NCI-H2171 (cell line): ENCODE measurements at regions not wholly inside any gene's neighbourhood (a gene's known extent, or its start where the extent isn't known, plus 50 kb on each side); places are given as distances from the start of the nearest gene placed in this dataset.
"Not testable (repeated sequence)": the region's sequence is repeated elsewhere in the genome, so short reads cannot be mapped to it uniquely, and the experiment has no call there.

Experiments
- DNase-seq: peaks from one replicate; lab custom pipeline; 2025; lab: John Stamatoyannopoulos, UW

- no peak for DNase-seq
Measured at GRCh38 chr13:76829572-76830327, 56.5 kb downstream of the KCTD12 start.

GRCh38 chr13:76828316-76828741 is 57.9 kb downstream of the KCTD12 start:
- peak; percentile 27 for DNase-seq

DNA sequence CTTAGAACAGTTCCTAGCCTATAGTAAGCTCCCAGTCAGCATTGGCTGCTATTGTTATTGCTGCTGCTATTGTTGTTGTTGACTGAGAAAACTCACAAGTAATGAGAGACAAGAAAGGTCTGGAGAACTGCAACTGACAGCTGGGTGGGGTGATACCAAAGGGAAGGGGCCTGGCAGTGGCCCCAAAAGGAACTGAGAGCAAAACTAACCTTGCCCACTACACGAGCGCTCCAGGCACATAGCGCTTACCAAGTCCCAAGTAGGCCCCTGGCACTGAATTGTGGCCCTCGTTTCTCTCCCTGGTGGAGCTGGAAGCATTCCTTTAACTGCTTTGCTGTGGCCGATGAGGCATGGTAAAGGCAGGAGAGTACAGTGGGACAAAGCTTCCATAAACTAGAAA is 59.7 kb downstream of the KCTD12 start:
- no peak for DNase-seq

GRCh38 chr13:76825430-76825829 is 60.8 kb downstream of the KCTD12 start:
- no peak for DNase-seq

DNA sequence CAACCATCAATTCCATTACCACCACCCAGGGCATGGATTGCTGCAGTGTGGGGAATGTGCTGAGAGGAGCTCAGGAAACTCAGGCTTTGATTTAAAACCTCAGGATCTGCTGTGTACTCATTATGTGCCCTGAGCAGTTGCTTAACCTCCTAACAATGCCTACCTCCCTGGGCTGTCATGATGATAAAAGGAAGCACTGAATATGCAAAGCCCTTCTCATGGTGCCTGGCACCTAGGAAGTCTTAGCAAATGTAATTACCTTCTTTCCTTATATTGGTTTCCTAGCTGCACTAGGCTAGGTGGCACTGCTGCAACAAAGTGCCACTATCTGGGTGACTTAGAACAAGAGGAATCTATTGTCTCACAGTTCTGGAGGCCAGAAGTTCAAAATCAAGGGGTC is 62.2 kb downstream of the KCTD12 start:
- DNase-seq, result no peak

DNA sequence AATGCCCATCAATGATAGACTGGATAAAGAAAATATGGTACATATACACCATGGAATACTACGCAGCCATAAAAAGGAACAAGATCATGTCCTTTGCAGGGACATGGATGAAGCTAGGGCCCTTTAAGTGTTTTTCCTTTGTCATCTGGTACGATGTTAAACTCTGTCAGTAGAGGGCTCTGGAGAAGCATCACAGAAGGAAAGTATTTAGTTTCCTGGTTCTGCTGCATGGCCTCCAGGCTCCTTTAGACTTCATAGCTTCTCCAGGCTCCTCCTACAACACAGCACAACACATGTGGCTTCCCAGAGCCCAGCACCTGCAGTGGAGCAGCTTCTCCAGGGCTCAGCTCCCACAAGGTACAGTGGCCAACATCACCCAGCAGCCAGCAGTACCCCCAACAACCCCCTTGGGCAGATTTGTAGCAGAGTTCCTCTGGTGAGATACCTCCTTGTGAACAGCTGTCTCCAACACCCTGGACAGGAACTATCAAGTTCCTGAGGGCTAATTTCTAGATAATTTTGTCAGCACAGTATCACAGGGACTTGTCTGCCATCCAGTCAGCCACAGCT is 63.4 kb downstream of the KCTD12 start:
- DNase-seq, result no peak

GRCh38 chr13:76821222-76821621 is 65.0 kb downstream of the KCTD12 start:
- DNase-seq, result not testable (repeated sequence)

- DNase-seq, result no peak
Measured at GRCh38 chr13:76820759-76821158, 65.4 kb downstream of the KCTD12 start.

DNA sequence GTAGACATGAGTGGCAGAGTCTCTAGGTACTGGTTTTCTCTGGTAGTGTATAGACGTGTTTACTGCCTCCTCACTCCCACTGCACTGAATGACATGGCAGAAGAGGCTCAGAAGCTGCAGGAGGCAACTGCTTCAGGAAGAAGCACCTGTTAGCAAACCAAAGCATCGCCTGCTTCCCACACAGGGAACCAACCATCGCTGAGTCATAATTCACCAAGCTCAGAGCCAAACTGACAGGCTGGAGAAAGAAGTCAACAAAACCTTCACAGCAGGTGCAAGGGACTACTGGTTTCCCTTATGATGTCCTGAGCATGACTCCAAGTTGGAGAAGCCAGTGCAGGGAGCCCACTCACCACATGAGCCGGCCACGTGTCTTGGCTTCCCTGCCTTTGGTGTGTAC is 69.8 kb downstream of the KCTD12 start:
- DNase-seq, result no peak

DNA sequence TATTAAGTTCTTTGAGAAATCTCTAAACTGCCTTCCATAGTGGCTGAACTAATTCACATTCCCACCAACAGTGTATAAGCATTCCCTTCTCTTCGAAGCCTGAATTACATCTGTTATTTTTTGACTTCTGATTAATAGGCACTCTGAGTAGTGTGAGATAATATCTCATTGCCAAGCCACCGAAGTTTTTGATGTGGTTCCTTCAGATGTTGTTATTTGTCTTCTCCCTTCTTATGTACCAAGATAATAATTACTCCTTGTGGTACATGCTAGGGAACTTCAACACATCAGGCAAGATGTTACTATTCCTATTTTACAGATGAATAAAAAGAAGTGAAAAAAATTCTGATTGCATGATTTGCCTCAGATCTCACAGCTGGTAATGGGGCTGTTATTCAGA is 70.9 kb downstream of the KCTD12 start:
- no peak for DNase-seq

- DNase-seq, result peak; percentile 41
Measured at GRCh38 chr13:76813891-76814290, 72.3 kb downstream of the KCTD12 start.

GRCh38 chr13:76813000-76813691 is 73.1 kb downstream of the KCTD12 start:
- no peak for DNase-seq

GRCh38 chr13:76812206-76812897 is 73.9 kb downstream of the KCTD12 start:
- peak; percentile 89 for DNase-seq

DNA sequence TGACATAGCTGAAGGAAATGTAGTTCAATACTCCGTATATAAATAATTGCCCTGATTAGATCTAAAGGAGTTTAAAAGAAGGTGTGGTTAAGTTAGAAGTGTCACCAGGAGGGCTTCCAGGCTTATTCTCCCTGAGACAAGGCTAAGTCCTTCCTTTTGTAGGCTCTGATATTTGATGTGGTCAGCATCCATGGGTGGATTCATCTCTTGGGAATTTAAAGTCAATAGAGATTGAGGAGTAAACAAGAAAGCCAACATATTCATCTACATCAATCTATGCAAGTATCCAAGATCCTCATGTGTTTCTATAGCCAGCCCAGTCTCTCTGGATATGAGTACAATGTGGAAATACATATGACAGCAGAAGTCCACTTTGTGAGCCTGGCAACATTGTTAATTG is 76.8 kb downstream of the KCTD12 start:
- no peak for DNase-seq

- no peak for DNase-seq
Measured at GRCh38 chr13:76808927-76809326, 77.3 kb downstream of the KCTD12 start.

- DNase-seq, result no peak
Measured at GRCh38 chr13:76804801-76805200, 81.4 kb downstream of the KCTD12 start.

DNA sequence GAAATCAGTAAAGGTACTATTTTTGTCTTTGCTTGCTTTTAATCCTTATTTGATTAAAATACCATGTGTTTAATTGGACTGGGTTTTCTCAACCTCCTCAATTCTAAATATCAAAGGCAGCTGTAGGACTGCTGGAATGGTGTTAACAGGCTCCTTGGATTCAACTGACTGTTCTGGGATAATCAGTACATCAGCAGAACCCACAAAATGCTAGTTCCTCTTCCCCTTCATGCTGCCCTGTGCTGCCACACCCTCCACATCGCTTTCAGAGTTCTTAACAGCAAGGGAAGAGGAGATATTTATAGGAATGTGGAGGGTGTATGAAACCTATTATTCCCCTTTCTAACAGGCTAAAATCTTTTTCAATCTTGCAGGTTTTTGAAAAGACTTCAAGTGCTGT is 82.4 kb downstream of the KCTD12 start:
- no peak for DNase-seq

DNA sequence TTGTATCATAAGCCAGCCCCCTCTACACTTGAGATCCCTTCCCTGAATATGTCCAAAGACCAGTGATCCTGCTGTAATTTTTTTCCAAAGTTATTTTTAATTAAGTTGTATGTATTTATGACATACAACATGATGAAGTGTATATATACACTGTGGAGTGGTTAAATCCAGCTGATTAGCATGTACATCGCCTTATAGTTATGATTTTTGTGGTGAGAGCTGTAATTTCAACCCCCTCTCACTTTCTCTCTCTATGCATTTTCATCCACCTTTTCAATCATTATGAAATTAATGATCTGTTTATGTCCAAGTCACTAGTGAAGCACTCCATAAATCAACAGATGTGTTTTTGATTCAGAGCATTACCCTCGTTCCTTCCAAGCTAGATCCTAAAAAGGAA is 85.3 kb downstream of the KCTD12 start:
- no peak for DNase-seq

DNA sequence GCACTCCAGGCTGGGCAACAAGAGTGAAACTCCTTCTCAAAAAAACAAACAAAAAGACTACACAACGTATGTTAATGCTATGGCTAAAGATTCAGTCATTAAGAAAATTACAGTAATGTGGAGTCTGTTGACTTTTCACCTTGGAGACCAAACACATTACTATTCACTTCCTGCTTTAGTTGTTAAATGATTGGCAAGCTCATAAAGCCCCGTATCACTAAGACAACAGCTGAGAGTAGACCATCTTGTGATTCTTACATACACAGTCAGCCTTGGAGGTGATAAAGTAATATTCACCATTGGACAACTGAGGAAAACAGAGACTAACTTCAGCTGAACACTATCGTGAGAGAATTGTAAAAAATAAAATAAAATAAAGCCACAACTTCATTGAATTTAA is 86.5 kb downstream of the KCTD12 start:
- DNase-seq, result no peak

- DNase-seq, result no peak
Measured at GRCh38 chr13:76798037-76798436, 88.2 kb downstream of the KCTD12 start.

- no peak for DNase-seq
Measured at GRCh38 chr13:76797361-76797760, 88.8 kb downstream of the KCTD12 start.

DNA sequence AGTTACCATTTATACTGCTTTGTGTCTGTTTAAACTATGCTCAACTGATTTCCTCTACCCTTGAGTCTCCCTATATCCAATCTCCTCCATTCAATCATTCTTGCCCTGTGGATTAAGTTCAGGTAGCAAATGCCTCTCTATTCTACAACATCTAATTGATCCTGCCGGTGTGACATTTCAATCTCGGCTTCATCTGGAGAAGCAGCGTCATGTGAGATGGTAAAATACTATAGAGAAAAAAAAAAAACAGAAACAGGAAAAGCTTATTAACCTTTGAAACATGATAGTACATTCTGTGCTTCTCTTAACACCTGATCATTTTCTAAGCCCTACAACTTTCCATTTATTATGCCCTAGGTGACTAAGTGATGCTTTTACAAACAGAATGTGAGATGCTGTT is 89.4 kb downstream of the KCTD12 start:
- peak; percentile 56 for DNase-seq
